ENCODE measurements at regions not wholly inside any gene's neighbourhood (a gene's known extent, or its start where the extent isn't known, plus 50 kb on each side); places are given as distances from the start of the nearest gene placed in this dataset.
A peak's percentile ranks its signal among the peaks of the same experiment; 100 is the strongest.

- DNase-seq (ENCODE audit: low read depth in 2 of 2), result no peak
Observed at GRCh38 chr3:140816372-140817195, 125.1 kb upstream of the SLC25A36 start.

DNA sequence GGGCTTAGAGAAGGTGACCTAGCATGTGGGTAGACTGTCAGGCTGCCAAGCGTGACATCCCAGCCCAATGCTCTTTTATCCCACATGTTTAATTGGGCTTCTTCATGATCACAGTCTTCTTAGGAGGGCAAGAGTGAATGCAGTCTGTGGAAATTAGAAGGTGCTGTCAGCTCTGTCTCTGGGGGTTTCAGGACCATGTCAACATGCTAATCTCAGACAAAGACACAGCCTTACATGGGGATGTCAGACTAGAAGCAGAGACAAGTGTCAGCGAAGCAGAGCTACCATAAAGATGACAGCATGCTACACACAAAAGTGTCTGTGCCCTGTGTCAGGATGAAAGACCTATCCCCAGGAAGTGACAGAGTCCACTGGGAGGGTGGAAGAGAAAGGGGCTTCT, 120.1 kb upstream of the SLC25A36 start:
- no peak for DNase-seq (ENCODE audit: low read depth in 2 of 2)

- no peak for DNase-seq (ENCODE audit: low read depth in 2 of 2)
Observed at GRCh38 chr3:140822401-140823047, 119.1 kb upstream of the SLC25A36 start.

DNA sequence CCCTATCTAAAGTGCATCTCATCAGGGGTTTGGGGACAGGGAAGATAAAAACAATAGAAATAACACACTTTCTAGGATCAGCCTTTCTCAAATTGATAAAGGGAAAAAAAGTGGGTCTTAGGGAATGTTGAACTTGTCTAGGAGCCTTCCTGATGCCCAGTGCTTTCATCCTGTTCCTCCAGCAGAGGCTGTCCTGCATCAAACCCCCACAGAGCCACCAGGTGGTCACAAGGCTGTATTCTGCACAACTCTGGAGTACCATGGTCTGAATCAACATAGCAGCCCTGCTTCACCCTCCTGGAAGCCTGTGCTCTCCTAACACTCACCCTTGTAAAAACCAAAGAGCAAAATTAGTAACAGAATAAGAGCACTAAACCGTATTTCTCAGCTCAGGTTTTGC, 118.5 kb upstream of the SLC25A36 start:
- DNase-seq (ENCODE audit: low read depth in 2 of 2), result no peak

DNA sequence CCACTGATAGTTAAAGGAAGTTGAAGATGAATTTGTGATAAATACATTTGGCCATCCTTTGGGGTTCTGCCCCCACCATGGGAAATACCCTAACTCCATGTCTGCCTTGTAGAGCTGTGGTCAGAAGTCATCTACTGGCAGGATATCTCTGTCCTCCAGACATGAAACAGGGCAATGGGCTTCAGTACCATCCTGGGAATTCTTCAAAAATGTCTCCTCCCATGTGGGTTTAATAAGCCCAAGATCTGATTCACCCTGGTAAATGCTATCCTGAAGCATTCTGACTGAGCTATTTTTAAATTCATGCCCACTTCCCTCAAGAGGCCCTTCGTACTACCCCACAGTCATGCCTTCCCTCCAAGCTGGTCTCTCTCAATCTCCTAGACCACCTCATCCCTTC, 113.7 kb upstream of the SLC25A36 start:
- no peak for DNase-seq (ENCODE audit: low read depth in 2 of 2)

- DNase-seq (ENCODE audit: low read depth in 2 of 2), result no peak
Observed at GRCh38 chr3:140828585-140828984, 113.1 kb upstream of the SLC25A36 start.

DNA sequence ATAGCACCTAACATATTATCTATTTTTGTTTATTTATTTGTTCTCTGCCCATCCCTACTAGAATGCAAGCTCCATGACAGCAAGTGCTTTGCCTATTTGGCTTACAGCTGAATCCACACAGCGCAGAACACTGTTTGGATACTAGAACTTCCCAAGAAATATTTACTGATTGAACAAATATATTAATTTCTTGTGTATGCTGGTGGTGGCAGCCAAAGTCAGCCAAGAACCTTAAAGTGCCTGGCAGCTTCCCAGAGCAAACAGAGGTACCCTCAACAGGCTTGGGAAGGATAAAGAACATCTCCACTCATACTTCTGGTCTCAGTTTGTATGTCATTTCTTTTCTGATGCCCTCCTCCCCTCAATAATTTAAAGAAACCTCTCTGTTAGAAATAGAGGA, 111.8 kb upstream of the SLC25A36 start:
- no peak for DNase-seq (ENCODE audit: low read depth in 2 of 2)

GRCh38 chr3:140830391-140830790, 111.2 kb upstream of the SLC25A36 start:
- DNase-seq (ENCODE audit: low read depth in 2 of 2), result no peak

DNA sequence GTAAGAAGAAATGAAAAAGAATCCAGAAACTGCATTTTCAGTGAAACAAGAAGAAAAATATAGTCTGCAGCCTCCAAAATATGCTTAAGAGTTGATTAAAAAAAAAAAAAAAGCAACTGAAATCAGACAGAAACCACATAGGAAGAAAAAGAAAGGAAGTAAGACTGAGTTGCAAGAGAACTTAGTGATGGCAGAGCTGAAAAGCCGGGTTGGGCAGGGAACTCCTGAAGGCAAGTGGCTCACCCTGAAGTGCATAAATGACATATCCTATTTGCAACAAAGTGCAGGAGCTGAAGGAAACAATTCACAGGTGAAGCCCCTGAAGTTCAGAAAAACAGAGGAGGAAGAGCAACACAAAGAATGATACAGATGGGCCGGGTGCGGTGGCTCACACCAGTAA, 108.8 kb upstream of the SLC25A36 start:
- DNase-seq (ENCODE audit: low read depth in 2 of 2), result no peak

GRCh38 chr3:140834266-140835037, 107.2 kb upstream of the SLC25A36 start:
- DNase-seq (ENCODE audit: low read depth in 2 of 2), result no peak

DNA sequence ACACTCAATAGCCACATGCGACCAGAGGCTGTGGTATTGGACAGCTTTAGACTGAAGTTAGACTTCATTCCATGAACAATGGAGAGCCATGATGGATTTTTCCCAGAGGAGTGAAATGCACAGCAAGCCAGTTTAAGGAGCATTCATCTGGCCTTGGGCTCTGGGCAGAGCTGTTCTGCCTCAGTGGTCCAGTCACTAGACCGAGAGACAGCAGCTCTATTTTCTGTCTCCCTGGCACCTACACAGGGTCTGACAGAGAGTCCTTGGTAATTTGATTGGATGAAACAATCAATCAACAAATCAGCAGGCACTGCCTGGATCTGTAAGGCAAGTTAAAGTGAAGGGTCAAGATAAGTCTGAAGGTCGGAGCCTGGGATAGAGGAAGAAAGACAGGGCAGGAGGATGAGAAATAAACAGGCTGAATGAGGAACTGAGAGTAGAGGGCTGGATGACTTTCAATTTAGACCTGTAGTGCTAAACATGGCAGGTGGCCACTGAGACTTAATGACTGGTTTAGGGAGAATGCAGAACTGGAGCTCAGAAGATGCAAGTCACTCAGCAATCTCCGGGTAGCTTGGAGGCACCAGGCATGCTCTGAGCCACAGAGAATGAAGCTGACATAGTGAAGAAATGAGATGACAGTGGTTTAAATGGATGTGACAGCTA, 98.5 kb upstream of the SLC25A36 start:
- DNase-seq (ENCODE audit: low read depth in 2 of 2), result no peak

- DNase-seq (ENCODE audit: low read depth in 2 of 2), result no peak
Observed at GRCh38 chr3:140843656-140844055, 98.0 kb upstream of the SLC25A36 start.

DNA sequence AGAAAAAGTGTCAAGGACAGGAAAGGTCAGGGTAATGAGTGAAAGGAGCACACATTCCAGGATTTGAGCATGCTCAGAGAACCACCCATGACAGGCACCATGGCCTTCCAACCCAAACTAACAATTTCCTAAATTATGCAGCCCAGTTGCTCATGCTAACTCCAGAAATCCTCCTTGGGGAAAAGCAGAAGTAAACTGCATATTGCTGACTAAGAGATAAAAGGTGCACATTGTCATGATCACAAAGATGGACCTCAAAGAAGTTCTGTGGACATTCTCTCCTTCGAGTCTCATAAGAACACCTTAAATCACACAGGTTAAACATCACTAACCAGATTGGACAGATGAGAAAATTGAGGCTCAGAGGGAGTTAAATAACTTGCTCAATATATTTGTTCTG, 97.6 kb upstream of the SLC25A36 start:
- DNase-seq (ENCODE audit: low read depth in 2 of 2), result no peak

DNA sequence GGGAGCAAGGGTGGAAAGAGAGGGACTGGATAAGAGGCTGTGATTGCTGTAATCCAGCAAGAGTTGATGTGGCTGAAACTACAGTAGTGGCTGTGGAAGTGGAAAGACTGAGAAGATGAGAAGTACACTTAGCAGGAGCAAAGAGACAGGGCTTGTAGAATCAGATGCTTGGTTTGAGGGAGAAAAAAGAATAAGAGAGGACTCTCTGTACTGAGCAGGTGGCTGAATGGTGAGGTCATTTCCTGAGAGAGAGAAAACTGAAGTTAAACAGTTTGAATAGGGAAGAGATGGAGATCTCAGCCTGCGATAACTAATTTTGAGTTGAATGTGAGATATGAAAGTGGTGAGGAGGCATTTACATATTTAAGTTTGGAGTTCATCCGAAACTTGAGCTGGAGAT, 95.8 kb upstream of the SLC25A36 start:
- DNase-seq (ENCODE audit: low read depth in 2 of 2), result no peak

- no peak for DNase-seq (ENCODE audit: low read depth in 2 of 2)
Observed at GRCh38 chr3:140848666-140849065, 93.0 kb upstream of the SLC25A36 start.

GRCh38 chr3:140850210-140850955, 91.3 kb upstream of the SLC25A36 start:
- DNase-seq (ENCODE audit: low read depth in 2 of 2), result peak in 1 of 2 donors; percentile 6

- DNase-seq (ENCODE audit: low read depth in 2 of 2), result no peak
Observed at GRCh38 chr3:140854961-140855360, 86.7 kb upstream of the SLC25A36 start.

- DNase-seq (ENCODE audit: low read depth in 2 of 2), result no peak
Observed at GRCh38 chr3:140856905-140857304, 84.7 kb upstream of the SLC25A36 start.

DNA sequence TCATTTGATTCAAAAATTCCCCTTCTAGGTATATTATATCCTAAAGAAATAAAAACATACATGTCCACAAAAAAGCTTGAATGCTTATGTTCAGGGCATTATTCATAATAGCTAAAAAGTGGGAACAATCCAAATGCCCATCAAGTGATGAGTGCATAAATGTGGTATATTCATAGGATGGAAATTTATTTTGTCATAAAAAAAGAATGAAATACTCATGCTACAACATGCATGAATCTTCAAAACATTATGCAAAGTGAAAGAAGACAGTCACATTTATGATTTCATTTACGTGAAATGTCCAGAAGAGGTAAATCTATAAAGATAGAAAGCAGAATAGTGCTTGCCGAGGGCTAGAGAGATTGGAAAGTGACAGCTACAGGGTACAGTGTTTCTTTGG, 83.6 kb upstream of the SLC25A36 start:
- no peak for DNase-seq (ENCODE audit: low read depth in 2 of 2)

- no peak for DNase-seq (ENCODE audit: low read depth in 2 of 2)
Observed at GRCh38 chr3:140859592-140860336, 81.9 kb upstream of the SLC25A36 start.
